ENCODE measurements at regions not wholly inside any gene's neighbourhood (a gene's known extent, or its start where the extent isn't known, plus 50 kb on each side); places are given as distances from the start of the nearest gene placed in this dataset.

GRCh38 chr2:204331180-204331579 lies 214.1 kb upstream of the PARD3B start:
- ChIA-PET RAD21 (ENCODE audit: low non-redundant PET in 1 of 2, low total read pairs in 2 of 2, uncharacterized antibody in 2 of 2, unreplicated experiment in 2 of 2) (no interaction called here), CTCF (no interaction called here), POLR2A (no interaction called here)
- Histone ChIP-seq H3K79me2 (ENCODE audit: insufficient read depth, low read length) (no peaks in the 10 kb centered on the region), H3K9me3 (ENCODE audit: control insufficient read depth in 1 of 2, insufficient read depth in 1 of 2, low read depth in 1 of 2, low read length in 2 of 2) (no peaks in the 10 kb centered on the region), H4K20me1 (ENCODE audit: insufficient read depth) (no peaks in the 10 kb centered on the region), H3K9ac (ENCODE audit: low read length) (no peak overlapping the region), H2AFZ (ENCODE audit: low read depth, low read length, poor library complexity, severe bottlenecking) (no peak overlapping the region), H3K4me1 (ENCODE audit: control insufficient read depth in 1 of 2, insufficient read depth in 2 of 2, low read length in 2 of 2) (no peaks in the 10 kb centered on the region), H3K27ac (ENCODE audit: low read depth, low read length) (no peak overlapping the region), H3K4me2 (ENCODE audit: low read length) (no peak overlapping the region), H3K4me3 (replicated peaks in 1 of 2; ENCODE audit: low read depth in 1 of 2, low read length in 2 of 2) (no peak overlapping the region), H3K27me3 (ENCODE audit: insufficient read depth, low read length) (no peaks in the 10 kb centered on the region), H3K36me3 (ENCODE audit: control insufficient read depth in 1 of 2, insufficient read depth in 2 of 2, low read length in 2 of 2) (no peaks in the 10 kb centered on the region), H3K9me2 (ENCODE audit: insufficient read depth) (no peaks in the 10 kb centered on the region)
- BruUV-seq (replicated peaks) = no TSS peak
- ATAC-seq (no peak), DNase-seq (ENCODE audit: low read depth, low spot score) (no peak)
- TF ChIP-seq CBX3 (IDR thresholded peaks at IDR 0.05; ENCODE audit: low read depth) (no peak), EGR1 (IDR thresholded peaks at IDR 0.05; ENCODE audit: low read depth) (no peak), ZBTB33 (IDR thresholded peaks at IDR 0.05; ENCODE audit: extremely low read depth, insufficient replicate concordance, low read length) (no peak), TCF7L2 (IDR thresholded peaks at IDR 0.05; ENCODE audit: borderline replicate concordance, extremely low read depth, insufficient read depth, insufficient read length) (no peak), ELF1 (IDR thresholded peaks at IDR 0.05; ENCODE audit: borderline replicate concordance, low read depth) (no peak), ATF3 (IDR thresholded peaks at IDR 0.05) (no peak), EZH2 (IDR thresholded peaks at IDR 0.05) (no peak), EZH2phosphoT487 (IDR thresholded peaks at IDR 0.05; ENCODE audit: borderline replicate concordance) (no peak), FOSL1 (IDR thresholded peaks at IDR 0.05; ENCODE audit: low read depth) (no peak), REST (IDR thresholded peaks at IDR 0.05; ENCODE audit: low read depth) (no peak), POLR2A (IDR thresholded peaks at IDR 0.05; ENCODE audit: borderline replicate concordance, extremely low read depth, insufficient read depth, insufficient read length) (no peak), SP1 (IDR thresholded peaks at IDR 0.05; ENCODE audit: low read depth) (no peak)
- intact Hi-C loops (cut with micrococcal nuclease) = no loop called here
